ENCODE measurements at regions not wholly inside any gene's neighbourhood (a gene's known extent, or its start where the extent isn't known, plus 50 kb on each side); places are given as distances from the start of the nearest gene placed in this dataset.

DNA sequence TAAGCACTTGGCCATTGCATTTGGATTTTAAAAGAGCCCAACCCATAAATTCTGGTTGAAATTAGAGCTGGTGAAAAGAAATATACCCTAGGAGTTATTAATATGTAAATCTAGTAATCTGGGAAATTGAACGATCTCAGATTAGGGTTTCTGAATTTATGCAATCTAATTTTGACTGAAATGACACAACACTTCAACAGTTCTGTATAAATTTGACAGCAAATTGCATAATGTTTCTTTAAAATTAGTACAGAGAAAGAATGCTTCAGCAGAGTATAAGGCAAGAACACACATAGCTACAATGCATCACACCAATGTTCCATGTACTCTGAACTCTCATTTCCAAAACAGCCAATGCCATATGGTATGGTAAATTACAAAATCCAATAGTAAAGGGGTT lies 201.5 kb upstream of the ITGA4 start:
- no peak for TF ChIP-seq CTCF (IDR thresholded peaks at IDR 0.05; ENCODE audit: insufficient read depth, low read depth, low read length)
- no peak for DNase-seq (ENCODE audit: low read depth)
- no peak overlapping the region for H3K4me3 ChIP-seq (ENCODE audit: low read depth, low read length)

DNA sequence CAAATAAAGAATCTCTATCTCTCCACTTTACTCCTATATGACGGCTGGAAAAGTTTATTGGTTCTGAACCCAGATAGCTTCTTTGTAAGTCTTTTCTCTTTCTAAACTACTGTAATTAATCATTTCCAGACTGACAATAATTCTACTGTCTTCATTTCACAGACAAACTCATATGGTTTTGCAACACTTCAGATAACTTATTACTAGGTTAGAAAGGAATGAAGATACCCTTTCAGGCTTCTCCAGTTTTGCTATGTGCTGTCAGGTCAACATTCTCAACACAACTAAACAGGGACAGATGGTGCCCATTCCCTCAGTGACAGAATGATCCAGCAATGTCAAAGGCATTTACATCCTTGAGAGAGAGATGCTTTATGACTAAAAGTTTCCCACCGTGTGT lies 198.5 kb upstream of the ITGA4 start:
- TF ChIP-seq CTCF (IDR thresholded peaks at IDR 0.05; ENCODE audit: insufficient read depth, low read depth, low read length): no peak
- peak; percentile 72 for DNase-seq (ENCODE audit: low read depth)
- H3K4me3 ChIP-seq (ENCODE audit: low read depth, low read length): no peak overlapping the region

DNA sequence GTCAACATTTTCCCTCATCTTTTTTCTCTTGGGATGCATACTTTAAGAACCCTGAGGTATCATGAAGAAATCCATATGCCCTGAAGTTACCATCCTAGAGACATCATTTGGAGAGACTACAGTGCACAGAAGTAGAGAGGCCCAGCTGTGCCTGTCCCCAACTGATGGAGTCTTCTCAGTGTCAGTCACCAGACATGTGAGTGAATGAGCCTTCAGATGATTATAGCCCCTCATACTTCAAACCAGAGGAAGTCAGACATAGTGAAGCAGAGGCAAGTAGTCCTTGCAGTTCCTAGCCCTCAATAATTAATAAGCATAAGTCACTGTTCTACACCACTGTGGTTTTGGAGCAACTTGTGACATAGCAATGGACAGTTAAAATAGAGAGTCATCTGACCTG lies 194.4 kb upstream of the ITGA4 start:
- H3K4me3 ChIP-seq (ENCODE audit: low read depth, low read length): no peak overlapping the region
- TF ChIP-seq CTCF (IDR thresholded peaks at IDR 0.05; ENCODE audit: insufficient read depth, low read depth, low read length): no peak
- no peak for DNase-seq (ENCODE audit: low read depth)

GRCh38 chr2:181264001-181264400 lies 193.2 kb upstream of the ITGA4 start:
- no peak overlapping the region for H3K4me3 ChIP-seq (ENCODE audit: low read depth, low read length)
- no peak for TF ChIP-seq CTCF (IDR thresholded peaks at IDR 0.05; ENCODE audit: insufficient read depth, low read depth, low read length)
- DNase-seq (ENCODE audit: low read depth): no peak

GRCh38 chr2:181264441-181264840 lies 192.7 kb upstream of the ITGA4 start:
- no peak overlapping the region for H3K4me3 ChIP-seq (ENCODE audit: low read depth, low read length)
- no peak for DNase-seq (ENCODE audit: low read depth)

DNA sequence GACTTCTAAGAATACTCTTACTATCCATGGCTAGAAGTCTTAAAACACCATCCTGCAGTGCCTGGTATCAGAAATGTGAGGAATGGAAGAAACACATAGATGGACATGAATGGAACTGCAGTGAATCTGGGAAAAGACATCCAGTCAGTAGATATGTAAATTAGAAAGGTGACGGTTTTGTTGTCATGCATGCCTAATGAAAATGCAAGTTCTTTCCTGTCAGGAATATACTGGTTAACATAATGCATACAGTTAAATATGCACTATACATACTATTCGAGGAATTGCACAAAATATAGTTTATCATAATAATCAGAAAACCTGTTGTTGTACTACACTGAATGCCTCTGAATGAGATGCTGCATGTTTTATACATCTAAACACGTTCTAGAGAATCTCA lies 190.6 kb upstream of the ITGA4 start:
- DNase-seq (ENCODE audit: low read depth): no peak
- TF ChIP-seq CTCF (IDR thresholded peaks at IDR 0.05; ENCODE audit: insufficient read depth, low read depth, low read length): no peak
- H3K4me3 ChIP-seq (ENCODE audit: low read depth, low read length): no peak overlapping the region

More at GRCh38 chr2:181264441-181264840, 192.7 kb upstream of the ITGA4 start:
- no peak for TF ChIP-seq CTCF (IDR thresholded peaks at IDR 0.05; ENCODE audit: insufficient read depth, low read depth, low read length)

GRCh38 chr2:181268174-181268867 lies 188.9 kb upstream of the ITGA4 start:
- no peak for TF ChIP-seq CTCF (IDR thresholded peaks at IDR 0.05; ENCODE audit: insufficient read depth, low read depth, low read length)
- H3K4me3 ChIP-seq (ENCODE audit: low read depth, low read length): no peak overlapping the region
- DNase-seq (ENCODE audit: low read depth): no peak
